HG02943 (cell line): ENCODE measurements at regions not wholly inside any gene's neighbourhood (a gene's known extent, or its start where the extent isn't known, plus 50 kb on each side); places are given as distances from the start of the nearest gene placed in this dataset.
"Not testable (repeated sequence)": the region's sequence is repeated elsewhere in the genome, so short reads cannot be mapped to it uniquely, and the experiment has no call there.

Experiments
- ATAC-seq: cut with Tn5 transposase; IDR thresholded peaks from one replicate; pipeline ENCODE4 v1.9.1; 2021; ENCODE audit warnings: mild to moderate bottlenecking, low read depth, moderate library complexity; ENCODE audit not compliant: unreplicated experiment

- ATAC-seq, result no peak
These were observed 62.4 kb downstream of the CRYBB2 start for GRCh38 chr22:25281675-25282345.

- ATAC-seq, result no peak
These were observed 62.9 kb downstream of the CRYBB2 start for GRCh38 chr22:25282346-25282670.

GRCh38 chr22:25282671-25283561 is 63.5 kb downstream of the CRYBB2 start:
- no peak for ATAC-seq

- ATAC-seq, result not testable (repeated sequence)
These were observed 69.0 kb downstream of the CRYBB2 start for GRCh38 chr22:25288481-25288880.

GRCh38 chr22:25301912-25302311 is 82.5 kb downstream of the CRYBB2 start:
- ATAC-seq, result not testable (repeated sequence)

GRCh38 chr22:25309586-25309985 is 90.1 kb downstream of the CRYBB2 start:
- not testable (repeated sequence) for ATAC-seq

GRCh38 chr22:25311924-25312323 is 92.5 kb downstream of the CRYBB2 start:
- ATAC-seq, result not testable (repeated sequence)

- no peak for ATAC-seq
These were observed 98.8 kb downstream of the CRYBB2 start for GRCh38 chr22:25318081-25318823.

- ATAC-seq, result no peak
These were observed 107.7 kb downstream of the CRYBB2 start for GRCh38 chr22:25327018-25327755.

- ATAC-seq, result no peak
These were observed 111.6 kb downstream of the CRYBB2 start for GRCh38 chr22:25331050-25331449.

GRCh38 chr22:25331911-25332310 is 112.5 kb downstream of the CRYBB2 start:
- ATAC-seq, result not testable (repeated sequence)

GRCh38 chr22:25332386-25332785 is 112.9 kb downstream of the CRYBB2 start:
- ATAC-seq, result no peak

- ATAC-seq, result no peak
These were observed 114.7 kb downstream of the CRYBB2 start for GRCh38 chr22:25334162-25334490.

GRCh38 chr22:25334631-25335030 is 115.2 kb downstream of the CRYBB2 start:
- not testable (repeated sequence) for ATAC-seq

GRCh38 chr22:25335276-25335675 is 115.8 kb downstream of the CRYBB2 start:
- not testable (repeated sequence) for ATAC-seq

- not testable (repeated sequence) for ATAC-seq
These were observed 121.1 kb downstream of the CRYBB2 start for GRCh38 chr22:25340536-25340935.

- not testable (repeated sequence) for ATAC-seq
These were observed 124.9 kb downstream of the CRYBB2 start for GRCh38 chr22:25344366-25344765.

- ATAC-seq, result no peak
These were observed 127.7 kb downstream of the CRYBB2 start for GRCh38 chr22:25346859-25347751.

GRCh38 chr22:25347752-25348102 is 128.3 kb downstream of the CRYBB2 start:
- ATAC-seq, result no peak

GRCh38 chr22:25348391-25348790 is 129.0 kb downstream of the CRYBB2 start:
- no peak for ATAC-seq
